ENCODE measurements at regions not wholly inside any gene's neighbourhood (a gene's known extent, or its start where the extent isn't known, plus 50 kb on each side); places are given as distances from the start of the nearest gene placed in this dataset.

DNA sequence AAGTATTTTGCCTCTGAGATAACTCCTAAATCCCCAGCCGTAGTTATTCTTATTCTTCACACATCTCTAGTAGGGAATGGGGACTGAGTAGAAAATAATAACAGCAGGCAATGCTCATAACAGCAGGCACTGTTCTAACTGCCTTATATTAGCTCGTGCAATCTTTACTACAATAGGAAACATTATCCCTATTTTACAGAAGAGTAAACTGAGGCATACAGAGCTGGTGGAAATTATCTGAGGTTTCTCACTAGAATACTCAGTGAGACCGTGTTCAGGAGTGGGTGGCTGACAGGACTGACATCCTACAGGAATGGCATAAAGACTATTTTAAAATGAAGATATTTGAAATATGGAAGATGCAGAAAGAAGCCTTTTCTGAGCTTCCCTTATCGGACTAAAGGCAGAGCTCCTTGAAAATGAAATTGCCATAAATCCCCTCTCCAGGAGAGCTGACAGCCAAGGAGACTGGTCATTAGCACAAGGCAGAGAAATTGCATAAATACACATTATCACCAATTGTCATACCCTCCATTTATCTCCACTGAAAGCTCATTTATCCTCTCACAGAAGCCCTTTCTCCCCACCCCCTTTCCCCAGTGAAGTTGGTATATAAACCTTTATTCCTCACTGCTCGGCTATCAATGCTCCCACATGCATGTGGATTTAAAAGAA lies 93.9 kb downstream of the RASSF10 start (continued):
- no peak for TF ChIP-seq CBX5 (IDR thresholded peaks at IDR 0.05; ENCODE audit: borderline replicate concordance, low read depth)
- TF ChIP-seq, protein P1, sequence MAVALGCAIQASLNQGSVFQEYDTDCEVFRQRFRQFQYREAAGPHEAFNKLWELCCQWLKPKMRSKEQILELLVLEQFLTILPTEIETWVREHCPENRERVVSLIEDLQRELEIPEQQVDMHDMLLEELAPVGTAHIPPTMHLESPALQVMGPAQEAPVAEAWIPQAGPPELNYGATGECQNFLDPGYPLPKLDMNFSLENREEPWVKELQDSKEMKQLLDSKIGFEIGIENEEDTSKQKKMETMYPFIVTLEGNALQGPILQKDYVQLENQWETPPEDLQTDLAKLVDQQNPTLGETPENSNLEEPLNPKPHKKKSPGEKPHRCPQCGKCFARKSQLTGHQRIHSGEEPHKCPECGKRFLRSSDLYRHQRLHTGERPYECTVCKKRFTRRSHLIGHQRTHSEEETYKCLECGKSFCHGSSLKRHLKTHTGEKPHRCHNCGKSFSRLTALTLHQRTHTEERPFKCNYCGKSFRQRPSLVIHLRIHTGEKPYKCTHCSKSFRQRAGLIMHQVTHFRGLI (CRISPR knock-in tag; IDR thresholded peaks at IDR 0.05) = no peak
- TF ChIP-seq, protein P2, sequence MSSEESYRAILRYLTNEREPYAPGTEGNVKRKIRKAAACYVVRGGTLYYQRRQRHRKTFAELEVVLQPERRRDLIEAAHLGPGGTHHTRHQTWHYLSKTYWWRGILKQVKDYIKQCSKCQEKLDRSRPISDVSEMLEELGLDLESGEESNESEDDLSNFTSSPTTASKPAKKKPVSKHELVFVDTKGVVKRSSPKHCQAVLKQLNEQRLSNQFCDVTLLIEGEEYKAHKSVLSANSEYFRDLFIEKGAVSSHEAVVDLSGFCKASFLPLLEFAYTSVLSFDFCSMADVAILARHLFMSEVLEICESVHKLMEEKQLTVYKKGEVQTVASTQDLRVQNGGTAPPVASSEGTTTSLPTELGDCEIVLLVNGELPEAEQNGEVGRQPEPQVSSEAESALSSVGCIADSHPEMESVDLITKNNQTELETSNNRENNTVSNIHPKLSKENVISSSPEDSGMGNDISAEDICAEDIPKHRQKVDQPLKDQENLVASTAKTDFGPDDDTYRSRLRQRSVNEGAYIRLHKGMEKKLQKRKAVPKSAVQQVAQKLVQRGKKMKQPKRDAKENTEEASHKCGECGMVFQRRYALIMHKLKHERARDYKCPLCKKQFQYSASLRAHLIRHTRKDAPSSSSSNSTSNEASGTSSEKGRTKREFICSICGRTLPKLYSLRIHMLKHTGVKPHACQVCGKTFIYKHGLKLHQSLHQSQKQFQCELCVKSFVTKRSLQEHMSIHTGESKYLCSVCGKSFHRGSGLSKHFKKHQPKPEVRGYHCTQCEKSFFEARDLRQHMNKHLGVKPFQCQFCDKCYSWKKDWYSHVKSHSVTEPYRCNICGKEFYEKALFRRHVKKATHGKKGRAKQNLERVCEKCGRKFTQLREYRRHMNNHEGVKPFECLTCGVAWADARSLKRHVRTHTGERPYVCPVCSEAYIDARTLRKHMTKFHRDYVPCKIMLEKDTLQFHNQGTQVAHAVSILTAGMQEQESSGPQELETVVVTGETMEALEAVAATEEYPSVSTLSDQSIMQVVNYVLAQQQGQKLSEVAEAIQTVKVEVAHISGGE (CRISPR knock-in tag; IDR thresholded peaks at IDR 0.05) = peak in 1 of 3 experiments; percentile 35; a peak in 1 of 6 replicates
- peak; percentile 73 for TF ChIP-seq MTA2 (IDR thresholded peaks at IDR 0.05; ENCODE audit: low read depth)
- TF ChIP-seq, protein P3, sequence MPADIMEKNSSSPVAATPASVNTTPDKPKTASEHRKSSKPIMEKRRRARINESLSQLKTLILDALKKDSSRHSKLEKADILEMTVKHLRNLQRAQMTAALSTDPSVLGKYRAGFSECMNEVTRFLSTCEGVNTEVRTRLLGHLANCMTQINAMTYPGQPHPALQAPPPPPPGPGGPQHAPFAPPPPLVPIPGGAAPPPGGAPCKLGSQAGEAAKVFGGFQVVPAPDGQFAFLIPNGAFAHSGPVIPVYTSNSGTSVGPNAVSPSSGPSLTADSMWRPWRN (IDR thresholded peaks at IDR 0.05; ENCODE audit: low read depth) = 0 out of 2 replicates have a peak, but pooled peaks have one; percentile 25
- TF ChIP-seq BCL6 (CRISPR knock-in tag; IDR thresholded peaks at IDR 0.05) = no peak
- TF ChIP-seq, protein P4, sequence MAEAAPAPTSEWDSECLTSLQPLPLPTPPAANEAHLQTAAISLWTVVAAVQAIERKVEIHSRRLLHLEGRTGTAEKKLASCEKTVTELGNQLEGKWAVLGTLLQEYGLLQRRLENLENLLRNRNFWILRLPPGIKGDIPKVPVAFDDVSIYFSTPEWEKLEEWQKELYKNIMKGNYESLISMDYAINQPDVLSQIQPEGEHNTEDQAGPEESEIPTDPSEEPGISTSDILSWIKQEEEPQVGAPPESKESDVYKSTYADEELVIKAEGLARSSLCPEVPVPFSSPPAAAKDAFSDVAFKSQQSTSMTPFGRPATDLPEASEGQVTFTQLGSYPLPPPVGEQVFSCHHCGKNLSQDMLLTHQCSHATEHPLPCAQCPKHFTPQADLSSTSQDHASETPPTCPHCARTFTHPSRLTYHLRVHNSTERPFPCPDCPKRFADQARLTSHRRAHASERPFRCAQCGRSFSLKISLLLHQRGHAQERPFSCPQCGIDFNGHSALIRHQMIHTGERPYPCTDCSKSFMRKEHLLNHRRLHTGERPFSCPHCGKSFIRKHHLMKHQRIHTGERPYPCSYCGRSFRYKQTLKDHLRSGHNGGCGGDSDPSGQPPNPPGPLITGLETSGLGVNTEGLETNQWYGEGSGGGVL (CRISPR knock-in tag; IDR thresholded peaks at IDR 0.05) = no peak
- no peak for TF ChIP-seq KDM2B (CRISPR knock-in tag; IDR thresholded peaks at IDR 0.05)
- no peak for TF ChIP-seq CREM (IDR thresholded peaks at IDR 0.05; ENCODE audit: low read depth)
- TF ChIP-seq, protein P5, sequence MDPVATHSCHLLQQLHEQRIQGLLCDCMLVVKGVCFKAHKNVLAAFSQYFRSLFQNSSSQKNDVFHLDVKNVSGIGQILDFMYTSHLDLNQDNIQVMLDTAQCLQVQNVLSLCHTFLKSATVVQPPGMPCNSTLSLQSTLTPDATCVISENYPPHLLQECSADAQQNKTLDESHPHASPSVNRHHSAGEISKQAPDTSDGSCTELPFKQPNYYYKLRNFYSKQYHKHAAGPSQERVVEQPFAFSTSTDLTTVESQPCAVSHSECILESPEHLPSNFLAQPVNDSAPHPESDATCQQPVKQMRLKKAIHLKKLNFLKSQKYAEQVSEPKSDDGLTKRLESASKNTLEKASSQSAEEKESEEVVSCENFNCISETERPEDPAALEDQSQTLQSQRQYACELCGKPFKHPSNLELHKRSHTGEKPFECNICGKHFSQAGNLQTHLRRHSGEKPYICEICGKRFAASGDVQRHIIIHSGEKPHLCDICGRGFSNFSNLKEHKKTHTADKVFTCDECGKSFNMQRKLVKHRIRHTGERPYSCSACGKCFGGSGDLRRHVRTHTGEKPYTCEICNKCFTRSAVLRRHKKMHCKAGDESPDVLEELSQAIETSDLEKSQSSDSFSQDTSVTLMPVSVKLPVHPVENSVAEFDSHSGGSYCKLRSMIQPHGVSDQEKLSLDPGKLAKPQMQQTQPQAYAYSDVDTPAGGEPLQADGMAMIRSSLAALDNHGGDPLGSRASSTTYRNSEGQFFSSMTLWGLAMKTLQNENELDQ (CRISPR knock-in tag; IDR thresholded peaks at IDR 0.05; ENCODE audit: borderline replicate concordance) = no peak
- TF ChIP-seq SNIP1 (IDR thresholded peaks at IDR 0.05; ENCODE audit: low read depth) = no peak
- TF ChIP-seq CXXC5 (CRISPR knock-in tag; IDR thresholded peaks at IDR 0.05) = peak; percentile 19; the same call in 1 of the 2 replicates
- no peak for TF ChIP-seq RBBP5 (IDR thresholded peaks at IDR 0.05; ENCODE audit: borderline replicate concordance, insufficient read depth, low read length, poor library complexity, severe bottlenecking)
- no peak for TF ChIP-seq ARHGAP35 (IDR thresholded peaks at IDR 0.05; ENCODE audit: partially characterized antibody)
- no peak for TF ChIP-seq HMG20A (CRISPR knock-in tag; conservative IDR thresholded peaks at IDR 0.05)
- peak; percentile 66 for TF ChIP-seq FOXM1 (IDR thresholded peaks at IDR 0.05; ENCODE audit: low read depth)
- TF ChIP-seq FOXM1 (CRISPR knock-in tag; IDR thresholded peaks at IDR 0.05; ENCODE audit: low read depth) = no peak
- TF ChIP-seq TBL1XR1 (IDR thresholded peaks at IDR 0.05; ENCODE audit: low read length in 2 of 2) = peak; percentile 46 to 76; a peak in 2 of 4 replicates
